K562 (cell line): ENCODE measurements at regions not wholly inside any gene's neighbourhood (a gene's known extent, or its start where the extent isn't known, plus 50 kb on each side); places are given as distances from the start of the nearest gene placed in this dataset.

ENCODE experiments used
- CCNT2 ChIP-seq: IDR thresholded peaks from 2 replicates; pipeline ENCODE4 v1.6.1; 2011; ENCODE audit warnings: borderline replicate concordance, low read depth, mild to moderate bottlenecking, moderate library complexity, mixed read lengths, low read length; ENCODE audit not compliant: insufficient read length; ENCODE audit errors: extremely low read depth
- E2F1 ChIP-seq: sonication (generic); formaldehyde crosslinking; IDR thresholded peaks from 2 replicates; pipeline ENCODE4 v1.8.1; 2023; ENCODE audit warnings: mild to moderate bottlenecking, missing genetic modification reagents, moderate library complexity
- GATAD2A ChIP-seq: fragments of 450-650 bp; IDR thresholded peaks from 2 replicates; pipeline ENCODE4 v1.6.1; 2017
- HCFC1 ChIP-seq: IDR thresholded peaks from 2 replicates; pipeline ENCODE4 v1.6.1; 2012; ENCODE audit warnings: low read depth, low read length, improper control_type of control experiment
- KLF6 ChIP-seq: fragments of 250-450 bp; sonication (Bioruptor Pico); IDR thresholded peaks from 2 replicates; pipeline ENCODE4 v1.4.0; 2020; ENCODE audit warnings: mild to moderate bottlenecking, moderate library complexity, borderline replicate concordance
- MED1 ChIP-seq: sonication (generic); formaldehyde crosslinking; IDR thresholded peaks from 2 replicates; pipeline ENCODE4 v1.8.1; 2023; ENCODE audit warnings: missing genetic modification reagents, borderline replicate concordance
- PURB ChIP-seq: sonication (generic); formaldehyde crosslinking; IDR thresholded peaks from 2 replicates; pipeline ENCODE4 v1.9.0; 2021; ENCODE audit warnings: low read depth, mild to moderate bottlenecking, missing genetic modification reagents
- TAL1 ChIP-seq: fragments of 450-650 bp; IDR thresholded peaks from 2 replicates; pipeline ENCODE4 v1.6.1; 2016; ENCODE audit warnings: mild to moderate bottlenecking
- TEAD4 ChIP-seq, 2 experiments: sonication (generic) in 1 of 2; formaldehyde crosslinking in 1 of 2; IDR thresholded peaks; 2 replicates each; pipeline versions ENCODE4 v1.6.1 to v1.8.0; 2012 to 2022; ENCODE audit warnings: borderline replicate concordance in 1 of 2, inconsistent platforms in 1 of 2, low read length in 1 of 2, mild to moderate bottlenecking in 1 of 2, missing genetic modification reagents in 1 of 2
- ZBTB40 ChIP-seq, 2 experiments: fragments of 450-650 bp in 1 of 2; sonication (generic) in 1 of 2; formaldehyde crosslinking in 1 of 2; IDR thresholded peaks; 2 replicates each; pipeline versions ENCODE4 v1.7.1 to v1.9.0; 2016 to 2022; ENCODE audit warnings: inconsistent platforms in 1 of 2, mild to moderate bottlenecking in 1 of 2, missing genetic modification reagents in 1 of 2
- ZBTB5 ChIP-seq: fragments of 450-650 bp; IDR thresholded peaks from 2 replicates; pipeline ENCODE4 v1.6.1; 2017; ENCODE audit warnings: antibody characterized with exemption
- ZNF589 ChIP-seq: fragments of 200-800 bp; sonication (Bioruptor generic); IDR thresholded peaks from 2 replicates; pipeline ENCODE4 v1.6.1; 2016; ENCODE audit warnings: low read depth, missing genetic modification characterization, missing compliant biosample characterization
- ZNF707 ChIP-seq: fragments of 250-450 bp; sonication (Bioruptor Pico); conservative IDR thresholded peaks from 2 replicates; pipeline ENCODE4 v1.8.0; 2022; ENCODE audit warnings: inconsistent platforms, mild to moderate bottlenecking, moderate library complexity
- TF ChIP-seq, protein P1 (sequence below): fragments of 450-650 bp; IDR thresholded peaks from 2 replicates; pipeline ENCODE4 v1.6.1; 2016; ENCODE audit warnings: missing biosample characterization, missing genetic modification characterization

- no peak for TF ChIP-seq ZBTB40 (IDR thresholded peaks at IDR 0.05)
- TF ChIP-seq ZBTB40 (CRISPR knock-in tag; IDR thresholded peaks at IDR 0.05) = no peak
- TF ChIP-seq, protein P1, sequence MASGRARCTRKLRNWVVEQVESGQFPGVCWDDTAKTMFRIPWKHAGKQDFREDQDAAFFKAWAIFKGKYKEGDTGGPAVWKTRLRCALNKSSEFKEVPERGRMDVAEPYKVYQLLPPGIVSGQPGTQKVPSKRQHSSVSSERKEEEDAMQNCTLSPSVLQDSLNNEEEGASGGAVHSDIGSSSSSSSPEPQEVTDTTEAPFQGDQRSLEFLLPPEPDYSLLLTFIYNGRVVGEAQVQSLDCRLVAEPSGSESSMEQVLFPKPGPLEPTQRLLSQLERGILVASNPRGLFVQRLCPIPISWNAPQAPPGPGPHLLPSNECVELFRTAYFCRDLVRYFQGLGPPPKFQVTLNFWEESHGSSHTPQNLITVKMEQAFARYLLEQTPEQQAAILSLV (tag) = no peak
- no peak for TF ChIP-seq ZBTB5
- no peak for TF ChIP-seq PURB
- TF ChIP-seq MED1 (CRISPR knock-in tag) = no peak
- TF ChIP-seq TEAD4 (IDR thresholded peaks at IDR 0.05; ENCODE audit: low read length) = peak; percentile 35; the same call in 1 of the 2 replicates
- no peak for TF ChIP-seq TEAD4 (CRISPR knock-in tag; IDR thresholded peaks at IDR 0.05; ENCODE audit: borderline replicate concordance)
- no peak for TF ChIP-seq TAL1
- TF ChIP-seq E2F1 (CRISPR knock-in tag) = no peak
- no peak for TF ChIP-seq HCFC1
- no peak for TF ChIP-seq GATAD2A
- no peak for TF ChIP-seq KLF6 (CRISPR knock-in tag)
- TF ChIP-seq CCNT2 = no peak
- no peak for TF ChIP-seq ZNF589 (CRISPR knock-in tag)
- TF ChIP-seq ZNF707 = no peak
Observed at GRCh38 chr20:55095745-55096400, 620.5 kb downstream of the DOK5 start (continued).
